ENCODE measurements at regions not wholly inside any gene's neighbourhood (a gene's known extent, or its start where the extent isn't known, plus 50 kb on each side); places are given as distances from the start of the nearest gene placed in this dataset.

DNA sequence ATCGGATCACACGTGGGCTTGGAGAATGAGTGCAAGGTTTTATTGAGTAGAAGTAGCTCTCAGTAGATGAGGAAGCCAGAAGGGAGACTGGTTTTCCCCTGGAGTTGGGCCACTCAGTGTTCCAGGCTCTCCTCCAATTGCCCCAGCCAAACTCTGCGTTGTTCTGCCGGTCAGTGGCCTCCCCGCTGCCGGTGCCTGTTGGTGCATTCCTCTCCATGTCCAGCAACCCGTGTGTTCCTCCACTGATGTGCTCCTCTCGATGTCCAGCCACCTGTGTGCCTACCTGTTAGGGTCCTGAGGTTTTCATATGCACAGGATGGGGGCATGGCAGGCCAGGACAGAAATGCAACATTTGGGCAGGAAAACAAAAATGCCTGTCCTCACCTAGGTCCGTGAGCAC is 888.0 kb upstream of the PTPRD start:
- TF ChIP-seq, protein P1, sequence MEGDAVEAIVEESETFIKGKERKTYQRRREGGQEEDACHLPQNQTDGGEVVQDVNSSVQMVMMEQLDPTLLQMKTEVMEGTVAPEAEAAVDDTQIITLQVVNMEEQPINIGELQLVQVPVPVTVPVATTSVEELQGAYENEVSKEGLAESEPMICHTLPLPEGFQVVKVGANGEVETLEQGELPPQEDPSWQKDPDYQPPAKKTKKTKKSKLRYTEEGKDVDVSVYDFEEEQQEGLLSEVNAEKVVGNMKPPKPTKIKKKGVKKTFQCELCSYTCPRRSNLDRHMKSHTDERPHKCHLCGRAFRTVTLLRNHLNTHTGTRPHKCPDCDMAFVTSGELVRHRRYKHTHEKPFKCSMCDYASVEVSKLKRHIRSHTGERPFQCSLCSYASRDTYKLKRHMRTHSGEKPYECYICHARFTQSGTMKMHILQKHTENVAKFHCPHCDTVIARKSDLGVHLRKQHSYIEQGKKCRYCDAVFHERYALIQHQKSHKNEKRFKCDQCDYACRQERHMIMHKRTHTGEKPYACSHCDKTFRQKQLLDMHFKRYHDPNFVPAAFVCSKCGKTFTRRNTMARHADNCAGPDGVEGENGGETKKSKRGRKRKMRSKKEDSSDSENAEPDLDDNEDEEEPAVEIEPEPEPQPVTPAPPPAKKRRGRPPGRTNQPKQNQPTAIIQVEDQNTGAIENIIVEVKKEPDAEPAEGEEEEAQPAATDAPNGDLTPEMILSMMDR (conservative IDR thresholded peaks at IDR 0.05), result no peak
- no peak overlapping the region for H3K27ac ChIP-seq

DNA sequence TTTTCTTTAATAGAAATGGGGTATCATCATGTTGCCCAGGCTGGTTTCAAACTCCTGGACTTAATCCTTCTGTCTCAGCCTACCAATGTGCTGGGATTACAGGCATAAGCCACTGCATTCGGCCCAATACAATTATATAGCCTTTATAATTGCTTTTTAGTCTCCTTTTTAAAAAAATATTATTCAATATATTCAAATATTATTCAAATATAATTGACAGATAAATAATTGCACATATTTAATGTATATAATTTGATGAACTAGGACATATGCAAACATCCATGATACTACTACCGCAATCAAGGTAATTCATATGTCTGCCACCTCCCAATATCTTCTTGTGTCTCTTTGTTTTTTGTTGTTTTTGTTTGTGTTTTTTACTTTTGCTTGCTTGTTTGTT is 894.2 kb upstream of the PTPRD start:
- TF ChIP-seq, protein P1 (conservative IDR thresholded peaks at IDR 0.05), result no peak
- H3K27ac ChIP-seq, result no peak overlapping the region

DNA sequence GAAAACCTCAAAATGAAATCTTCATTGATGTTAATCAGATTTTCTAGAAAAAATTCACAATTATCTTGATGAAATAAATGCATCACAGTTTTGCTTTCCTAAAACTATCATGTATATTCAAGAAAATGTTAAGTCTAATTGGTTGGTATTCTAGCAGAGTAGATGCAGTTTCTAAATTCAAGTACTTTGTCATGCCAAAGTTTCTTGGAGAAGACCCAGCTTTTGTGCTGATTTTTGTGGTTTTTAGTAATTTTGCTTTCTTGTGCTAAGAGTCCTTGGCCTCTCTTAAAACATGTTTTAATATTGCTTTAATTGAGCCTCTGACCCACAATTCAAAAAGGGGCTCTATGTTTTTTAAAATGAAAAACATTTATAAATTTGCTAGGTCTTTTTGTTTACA is 924.8 kb upstream of the PTPRD start:
- TF ChIP-seq, protein P1 (conservative IDR thresholded peaks at IDR 0.05), result no peak
- no peak overlapping the region for H3K27ac ChIP-seq

DNA sequence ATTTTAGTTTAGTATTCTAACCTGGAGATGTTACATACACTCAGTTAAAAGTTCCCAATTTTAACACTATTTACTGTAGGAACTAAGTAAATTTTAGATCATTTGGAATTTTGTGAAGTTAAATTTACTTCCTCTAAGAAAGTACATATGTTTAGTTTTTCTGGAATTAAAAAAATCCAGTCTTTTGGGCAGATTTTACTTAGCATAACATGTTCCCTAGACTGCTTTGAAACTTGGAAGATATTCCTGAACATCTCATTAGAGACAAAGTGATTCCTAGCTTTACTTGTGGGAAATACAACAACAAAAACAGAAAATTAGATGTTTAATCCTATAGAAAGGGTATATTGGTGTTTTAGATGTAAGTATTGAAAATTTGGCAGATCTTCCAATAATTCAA is 930.0 kb upstream of the PTPRD start:
- TF ChIP-seq, protein P1 (conservative IDR thresholded peaks at IDR 0.05), result no peak
- H3K27ac ChIP-seq, result no peak overlapping the region

DNA sequence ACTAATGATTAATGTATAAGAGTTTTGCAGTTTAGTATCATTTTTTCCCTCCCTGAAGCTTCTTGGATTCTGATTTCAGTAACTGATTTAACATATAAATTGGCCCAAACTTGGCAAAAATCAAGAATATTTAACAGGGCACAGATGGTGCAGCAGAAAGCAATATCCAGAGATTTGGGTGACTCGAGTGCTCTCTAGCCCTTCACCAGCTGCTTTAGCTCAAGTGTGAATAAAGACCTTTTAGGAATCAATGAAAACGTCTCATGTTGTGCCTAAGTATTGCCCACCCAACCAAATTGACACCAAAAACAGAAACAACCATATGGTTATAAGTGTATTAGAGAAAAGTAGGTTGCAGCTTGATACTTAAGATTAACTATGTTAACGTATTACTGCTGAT is 933.4 kb upstream of the PTPRD start:
- TF ChIP-seq, protein P1 (conservative IDR thresholded peaks at IDR 0.05), result no peak
- H3K27ac ChIP-seq, result no peak overlapping the region

DNA sequence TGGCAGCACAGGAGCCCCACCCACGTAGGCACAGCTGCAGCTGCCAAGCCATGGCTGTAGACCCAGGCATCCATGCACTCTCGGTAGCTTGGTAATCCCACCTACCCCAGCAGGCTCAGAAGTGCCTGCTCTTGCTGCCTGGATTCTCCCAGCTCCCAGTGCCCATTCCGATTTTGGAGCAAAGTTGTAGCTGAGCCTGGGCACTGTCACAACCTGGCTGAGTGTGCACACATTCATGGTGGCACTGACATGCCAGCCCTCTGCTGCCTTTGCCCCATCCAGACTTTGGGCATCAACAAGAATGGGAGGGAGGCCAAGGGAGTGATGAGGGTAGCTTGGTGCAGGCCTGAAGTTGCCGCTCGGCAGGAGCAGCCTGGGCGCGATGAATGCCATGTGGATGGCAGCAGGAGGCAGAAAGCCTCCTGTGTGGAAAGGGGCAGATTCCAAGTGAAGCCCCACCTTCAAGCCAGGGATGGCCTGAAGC is 936.6 kb upstream of the PTPRD start:
- H3K27ac ChIP-seq, result no peak overlapping the region
- TF ChIP-seq, protein P1 (conservative IDR thresholded peaks at IDR 0.05), result no peak

DNA sequence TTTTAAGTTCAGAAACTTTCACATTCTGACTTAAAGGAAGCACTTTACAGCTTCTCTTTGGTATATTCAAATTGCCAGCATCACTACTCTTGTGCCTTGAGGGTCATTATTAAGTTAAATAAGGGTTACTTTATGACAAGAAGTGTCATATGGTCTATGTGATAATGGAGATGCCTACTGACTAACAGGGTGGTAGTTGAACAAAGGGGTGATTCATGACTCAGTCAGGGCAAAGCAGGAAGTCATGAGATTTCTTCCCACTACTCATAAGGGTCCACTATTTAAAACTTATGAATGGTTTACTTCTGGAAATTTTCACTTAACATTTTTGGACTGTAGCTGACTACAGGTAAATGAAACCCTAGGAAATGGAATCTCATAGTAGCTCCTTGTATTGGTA is 938.3 kb upstream of the PTPRD start:
- no peak overlapping the region for H3K27ac ChIP-seq
- TF ChIP-seq, protein P1 (conservative IDR thresholded peaks at IDR 0.05), result no peak

DNA sequence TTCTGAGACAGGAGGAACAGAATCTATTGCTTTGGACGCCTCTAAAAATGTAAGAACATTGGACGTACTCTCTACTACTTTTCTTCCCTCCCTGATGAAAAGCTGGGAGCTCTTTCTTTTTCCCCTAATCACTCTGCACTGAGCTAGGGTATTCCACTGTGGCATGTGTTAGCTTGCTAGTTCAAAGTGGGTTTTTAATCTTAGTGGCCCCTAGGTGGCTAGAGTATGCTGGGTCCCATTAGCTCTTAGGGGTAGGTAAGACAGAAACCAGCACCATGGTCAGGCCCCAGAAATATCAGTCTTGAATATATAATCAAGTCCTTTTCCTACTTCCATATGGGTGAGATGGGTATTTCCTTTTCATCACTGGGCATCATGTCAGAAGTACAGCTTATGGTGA is 945.2 kb upstream of the PTPRD start:
- H3K27ac ChIP-seq, result no peak overlapping the region
- TF ChIP-seq, protein P1 (conservative IDR thresholded peaks at IDR 0.05), result no peak

Measured in VCaP (cell line).